SK-N-SH (cell line): ENCODE measurements at regions not wholly inside any gene's neighbourhood (a gene's known extent, or its start where the extent isn't known, plus 50 kb on each side); places are given as distances from the start of the nearest gene placed in this dataset.

Experiments
- CTCF ChIA-PET: fragments of 300-600, 350-600 bp; formaldehyde crosslinking; extraction: SDS; loops from one replicate; lab custom pipeline; 2021; lab: Yijun Ruan, JAX
- POLR2A ChIA-PET: fragments of 350-600 bp; sonication (Branson Sonifier 250); formaldehyde crosslinking; extraction: SDS; loops from one replicate; lab custom pipeline; 2020; ENCODE audit warnings: antibody characterized with exemption, inconsistent platforms; lab: Yijun Ruan, JAX
- DNase-seq: peaks from one replicate; pipeline ENCODE4 v3.0.0; 2012
- H2AFZ ChIP-seq: fragments of 200-600 bp; sonication (generic); 2 replicates; pipeline ENCODE4 v1.8.1; 2016; ENCODE audit warnings: antibody characterized with exemption, mild to moderate bottlenecking, low read depth
- H3F3A ChIP-seq: fragments of 200-600 bp; sonication (generic); replicated peaks from 2 replicates; pipeline ENCODE3; 2016; ENCODE audit warnings: antibody characterized with exemption, mild to moderate bottlenecking; ENCODE audit not compliant: insufficient read depth
- H3K27ac ChIP-seq, 2 experiments: fragments of 200-500 bp in 1 of 2; fragments of 200-600 bp in 1 of 2; sonication (Bioruptor generic) in 1 of 2; sonication (generic), shearing (Covaris generic) in 1 of 2; 2 replicates each; pipeline versions ENCODE4 v1.5.1 to v1.6.1; 2014 to 2016; ENCODE audit warnings: low read depth in 2 of 2, inconsistent platforms in 1 of 2, low read length in 1 of 2, mild to moderate bottlenecking in 1 of 2, mixed read lengths in 1 of 2
- H3K27me3 ChIP-seq: fragments of 200-600 bp; sonication (generic), shearing (Covaris generic); 2 replicates; pipeline ENCODE4 v1.6.1; 2016; ENCODE audit warnings: mixed run types; ENCODE audit not compliant: insufficient read depth
- H3K36me3 ChIP-seq, 2 experiments: fragments of 200-500 bp in 1 of 2; fragments of 200-600 bp in 1 of 2; sonication (Bioruptor generic) in 1 of 2; sonication (generic) in 1 of 2; replicated peaks in 1 of 2; 2 replicates each; pipeline versions ENCODE3 to v1.5.1; 2014 to 2016; ENCODE audit warnings: low read length in 1 of 2, mild to moderate bottlenecking in 1 of 2; ENCODE audit not compliant: insufficient read depth in 2 of 2, control insufficient read depth in 1 of 2
- H3K4me1 ChIP-seq, 2 experiments: fragments of 200-500 bp in 1 of 2; fragments of 200-600 bp in 1 of 2; sonication (Bioruptor generic) in 1 of 2; sonication (generic), shearing (Covaris generic) in 1 of 2; 2 replicates each; pipeline versions ENCODE4 v1.5.1 to v1.6.1; 2014 to 2016; ENCODE audit warnings: low read depth in 1 of 2, low read length in 1 of 2, mixed run types in 1 of 2; ENCODE audit not compliant: insufficient read depth in 2 of 2, control insufficient read depth in 1 of 2
- H3K4me2 ChIP-seq: fragments of 200-600 bp; sonication (generic), shearing (Covaris generic); 2 replicates; pipeline ENCODE4 v1.6.1; 2017; ENCODE audit warnings: mixed run types
- H3K4me3 ChIP-seq, 2 experiments: fragments of 200-500 bp in 1 of 2; fragments of 200-600 bp in 1 of 2; sonication (Bioruptor generic) in 1 of 2; sonication (generic), shearing (Covaris generic) in 1 of 2; 2 replicates each; pipeline versions ENCODE4 v1.5.1 to v1.8.1; 2014 to 2016; ENCODE audit warnings: low read depth in 2 of 2, inconsistent platforms in 1 of 2, low read length in 1 of 2, mild to moderate bottlenecking in 1 of 2, mixed read lengths in 1 of 2, moderate library complexity in 1 of 2
- H3K79me2 ChIP-seq: fragments of 200-600 bp; sonication (generic); 2 replicates; pipeline ENCODE4 v1.8.1; 2017; ENCODE audit warnings: mild to moderate bottlenecking; ENCODE audit not compliant: insufficient read depth
- H3K9ac ChIP-seq: fragments of 200-600 bp; sonication (generic); 2 replicates; pipeline ENCODE4 v1.6.1; 2017; ENCODE audit warnings: mixed run types
- H3K9me2 ChIP-seq: fragments of 200-600 bp; sonication (generic); 2 replicates; pipeline ENCODE4 v1.6.1; 2017; ENCODE audit warnings: mixed run types
- H3K9me3 ChIP-seq: fragments of 200-600 bp; sonication (generic); 2 replicates; pipeline ENCODE4 v1.6.1; 2017; ENCODE audit warnings: mixed run types, mild to moderate bottlenecking, moderate library complexity
- H4K20me1 ChIP-seq: fragments of 200-600 bp; sonication (generic); 2 replicates; pipeline ENCODE4 v1.6.1; 2017; ENCODE audit warnings: mild to moderate bottlenecking, mixed run types; ENCODE audit not compliant: insufficient read depth
- ELF1 ChIP-seq: IDR thresholded peaks from 2 replicates; pipeline ENCODE4 v1.4.0; 2012
- EP300 ChIP-seq, 2 experiments: IDR thresholded peaks; 2 replicates each; pipeline versions ENCODE4 v1.4.0 to v1.6.1; 2012; ENCODE audit warnings: borderline replicate concordance in 1 of 2, low read depth in 1 of 2, low read length in 1 of 2
- FOSL2 ChIP-seq: IDR thresholded peaks from 2 replicates; pipeline ENCODE4 v1.4.0; 2012; ENCODE audit warnings: low read depth, mild to moderate bottlenecking, moderate library complexity, borderline replicate concordance
- FOXJ3 ChIP-seq: sonication (generic); formaldehyde crosslinking; IDR thresholded peaks from 2 replicates; pipeline ENCODE4 v1.5.1; 2020; ENCODE audit warnings: mild to moderate bottlenecking, missing genetic modification reagents
- FOXM1 ChIP-seq: IDR thresholded peaks from 2 replicates; pipeline ENCODE4 v1.4.0; 2012; ENCODE audit warnings: low read depth, mild to moderate bottlenecking
- GATA2 ChIP-seq: sonication (generic); formaldehyde crosslinking; IDR thresholded peaks from 2 replicates; pipeline ENCODE4 v1.5.0; 2020; ENCODE audit warnings: mild to moderate bottlenecking, missing genetic modification reagents
- MXI1 ChIP-seq: IDR thresholded peaks from 2 replicates; pipeline ENCODE4 v1.6.1; 2012; ENCODE audit warnings: mild to moderate bottlenecking, low read depth, low read length, improper control_type of control experiment
- NFIC ChIP-seq: IDR thresholded peaks from 2 replicates; pipeline ENCODE4 v1.4.0; 2012; ENCODE audit warnings: borderline replicate concordance
- NRF1 ChIP-seq: IDR thresholded peaks from 2 replicates; pipeline ENCODE4 v1.6.1; 2012; ENCODE audit warnings: low read depth, mild to moderate bottlenecking, low read length
- TEAD4 ChIP-seq: IDR thresholded peaks from 2 replicates; pipeline ENCODE4 v1.4.0; 2012; ENCODE audit warnings: mild to moderate bottlenecking, borderline replicate concordance; ENCODE audit not compliant: insufficient read depth
- YY1 ChIP-seq: IDR thresholded peaks from 2 replicates; pipeline ENCODE4 v1.4.0; 2012; ENCODE audit warnings: low read depth, mild to moderate bottlenecking
- WGBS: methylation state at CpG from one replicate; pipeline ENCODE4 v1.1.6; 2017; ENCODE audit warnings: low lambda C conversion rate; 5-methylcytosine and 5-hydroxymethylcytosine counted together
- TF ChIP-seq, protein P1 (sequence below): fragments of 200-600 bp; sonication (generic); IDR thresholded peaks from 2 replicates; pipeline ENCODE4 v1.6.1; 2017; ENCODE audit warnings: antibody characterized with exemption, mild to moderate bottlenecking, moderate library complexity
- TF ChIP-seq, protein P2 (sequence below): fragments of 150-350 bp; IDR thresholded peaks from 2 replicates; pipeline ENCODE4 v1.6.1; 2017; ENCODE audit warnings: antibody characterized with exemption, low read length, low read depth, borderline replicate concordance
- TF ChIP-seq, protein P3 (sequence below): IDR thresholded peaks from 2 replicates; pipeline ENCODE4 v1.4.0; 2012; ENCODE audit warnings: low read depth
- TF ChIP-seq, protein P4 (sequence below): IDR thresholded peaks from 2 replicates; pipeline ENCODE4 v1.6.1; 2012; ENCODE audit warnings: mild to moderate bottlenecking, low read depth, low read length, moderate library complexity
- TF ChIP-seq, protein P5 (sequence below): IDR thresholded peaks from 2 replicates; pipeline ENCODE4 v1.4.0; 2012; ENCODE audit warnings: low read depth, borderline replicate concordance

DNA sequence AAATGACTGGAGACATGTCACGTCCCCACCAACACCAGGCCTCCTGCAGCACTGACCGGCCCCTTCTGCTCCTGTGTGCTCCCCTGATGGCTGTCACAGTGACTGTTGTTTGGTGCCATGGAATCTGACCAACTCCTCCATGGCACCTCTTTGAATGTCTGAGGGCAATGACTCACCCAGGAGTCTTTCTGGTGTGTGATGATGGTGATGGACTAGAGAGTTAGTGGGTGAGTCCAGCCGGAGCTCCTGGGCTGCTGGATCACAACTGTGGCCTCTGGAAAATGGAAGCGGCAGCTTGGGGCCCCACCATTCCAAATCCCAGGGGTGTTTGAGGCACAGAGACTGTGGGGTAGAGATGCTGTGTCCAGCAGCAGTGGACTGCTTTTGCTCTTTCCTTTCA lies 133.3 kb downstream of the TFAP2C start:
- Histone ChIP-seq H3K79me2 (no peaks in the 10 kb centered on the region), H4K20me1 (no peaks in the 10 kb centered on the region), H3K4me1 (no peaks in the 10 kb centered on the region), H3K9ac (no peak overlapping the region), H2AFZ (no peak overlapping the region), H3K36me3 (no peaks in the 10 kb centered on the region), H3K4me2 (no peak overlapping the region), H3F3A (no peaks in the 10 kb centered on the region), H3K27ac (no peak overlapping the region), H3K9me3 (no peaks in the 10 kb centered on the region), H3K27me3 (peaks cover 15% of the 10 kb centered on the region), H3K9me2 (no peaks in the 10 kb centered on the region), H3K4me3 (no peak overlapping the region)
- ChIA-PET POLR2A (no interaction called here), CTCF (no interaction called here)
- 26% methylated on average over 4 of the region's 4 CpGs for WGBS
- no peak for DNase-seq
- TF ChIP-seq, protein P1, sequence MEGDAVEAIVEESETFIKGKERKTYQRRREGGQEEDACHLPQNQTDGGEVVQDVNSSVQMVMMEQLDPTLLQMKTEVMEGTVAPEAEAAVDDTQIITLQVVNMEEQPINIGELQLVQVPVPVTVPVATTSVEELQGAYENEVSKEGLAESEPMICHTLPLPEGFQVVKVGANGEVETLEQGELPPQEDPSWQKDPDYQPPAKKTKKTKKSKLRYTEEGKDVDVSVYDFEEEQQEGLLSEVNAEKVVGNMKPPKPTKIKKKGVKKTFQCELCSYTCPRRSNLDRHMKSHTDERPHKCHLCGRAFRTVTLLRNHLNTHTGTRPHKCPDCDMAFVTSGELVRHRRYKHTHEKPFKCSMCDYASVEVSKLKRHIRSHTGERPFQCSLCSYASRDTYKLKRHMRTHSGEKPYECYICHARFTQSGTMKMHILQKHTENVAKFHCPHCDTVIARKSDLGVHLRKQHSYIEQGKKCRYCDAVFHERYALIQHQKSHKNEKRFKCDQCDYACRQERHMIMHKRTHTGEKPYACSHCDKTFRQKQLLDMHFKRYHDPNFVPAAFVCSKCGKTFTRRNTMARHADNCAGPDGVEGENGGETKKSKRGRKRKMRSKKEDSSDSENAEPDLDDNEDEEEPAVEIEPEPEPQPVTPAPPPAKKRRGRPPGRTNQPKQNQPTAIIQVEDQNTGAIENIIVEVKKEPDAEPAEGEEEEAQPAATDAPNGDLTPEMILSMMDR = no peak
- TF ChIP-seq FOSL2 = no peak
- TF ChIP-seq GATA2 = no peak
- no peak for TF ChIP-seq MXI1

DNA sequence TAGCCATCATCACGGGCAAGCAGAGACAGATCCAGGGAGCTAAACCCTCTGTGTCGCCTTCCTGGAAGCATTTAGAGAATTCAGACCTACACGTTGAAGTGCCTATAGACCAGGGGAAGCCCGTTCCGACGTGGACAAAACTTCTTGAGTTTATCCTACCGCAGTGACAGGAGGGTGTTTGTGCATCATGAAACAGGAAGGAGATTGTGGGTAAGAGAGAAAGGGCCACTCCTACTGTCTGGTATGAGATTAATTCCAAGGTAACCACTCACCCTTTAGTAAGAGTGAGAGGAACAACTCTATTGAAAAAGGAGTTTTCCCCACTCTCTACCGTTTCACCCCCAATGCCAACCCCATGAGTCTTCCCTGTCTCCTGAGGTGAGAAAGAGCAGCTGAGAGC lies 133.7 kb downstream of the TFAP2C start:
- Histone ChIP-seq H2AFZ (no peak overlapping the region), H3K9me3 (no peaks in the 10 kb centered on the region), H3K4me3 (no peak overlapping the region), H4K20me1 (no peaks in the 10 kb centered on the region), H3K4me1 (no peaks in the 10 kb centered on the region), H3F3A (no peaks in the 10 kb centered on the region), H3K36me3 (no peaks in the 10 kb centered on the region), H3K79me2 (no peaks in the 10 kb centered on the region), H3K4me2 (no peak overlapping the region), H3K9me2 (no peaks in the 10 kb centered on the region), H3K9ac (no peak overlapping the region), H3K27ac (no peak overlapping the region), H3K27me3 (peaks cover 15% of the 10 kb centered on the region)
- 26% methylated on average over 8 of the region's 8 CpGs for WGBS
- no peak for DNase-seq
- ChIA-PET POLR2A (no interaction called here), CTCF (no interaction called here)
- no peak for TF ChIP-seq GATA2
- TF ChIP-seq, protein P2, sequence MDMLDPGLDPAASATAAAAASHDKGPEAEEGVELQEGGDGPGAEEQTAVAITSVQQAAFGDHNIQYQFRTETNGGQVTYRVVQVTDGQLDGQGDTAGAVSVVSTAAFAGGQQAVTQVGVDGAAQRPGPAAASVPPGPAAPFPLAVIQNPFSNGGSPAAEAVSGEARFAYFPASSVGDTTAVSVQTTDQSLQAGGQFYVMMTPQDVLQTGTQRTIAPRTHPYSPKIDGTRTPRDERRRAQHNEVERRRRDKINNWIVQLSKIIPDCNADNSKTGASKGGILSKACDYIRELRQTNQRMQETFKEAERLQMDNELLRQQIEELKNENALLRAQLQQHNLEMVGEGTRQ = no peak
- TF ChIP-seq, protein P3, sequence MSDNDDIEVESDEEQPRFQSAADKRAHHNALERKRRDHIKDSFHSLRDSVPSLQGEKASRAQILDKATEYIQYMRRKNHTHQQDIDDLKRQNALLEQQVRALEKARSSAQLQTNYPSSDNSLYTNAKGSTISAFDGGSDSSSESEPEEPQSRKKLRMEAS = no peak
- TF ChIP-seq, protein P1 = no peak
- no peak for TF ChIP-seq TEAD4
- TF ChIP-seq NRF1 = no peak
- TF ChIP-seq FOXM1 = no peak
- no peak for TF ChIP-seq NFIC
- TF ChIP-seq, protein P4, sequence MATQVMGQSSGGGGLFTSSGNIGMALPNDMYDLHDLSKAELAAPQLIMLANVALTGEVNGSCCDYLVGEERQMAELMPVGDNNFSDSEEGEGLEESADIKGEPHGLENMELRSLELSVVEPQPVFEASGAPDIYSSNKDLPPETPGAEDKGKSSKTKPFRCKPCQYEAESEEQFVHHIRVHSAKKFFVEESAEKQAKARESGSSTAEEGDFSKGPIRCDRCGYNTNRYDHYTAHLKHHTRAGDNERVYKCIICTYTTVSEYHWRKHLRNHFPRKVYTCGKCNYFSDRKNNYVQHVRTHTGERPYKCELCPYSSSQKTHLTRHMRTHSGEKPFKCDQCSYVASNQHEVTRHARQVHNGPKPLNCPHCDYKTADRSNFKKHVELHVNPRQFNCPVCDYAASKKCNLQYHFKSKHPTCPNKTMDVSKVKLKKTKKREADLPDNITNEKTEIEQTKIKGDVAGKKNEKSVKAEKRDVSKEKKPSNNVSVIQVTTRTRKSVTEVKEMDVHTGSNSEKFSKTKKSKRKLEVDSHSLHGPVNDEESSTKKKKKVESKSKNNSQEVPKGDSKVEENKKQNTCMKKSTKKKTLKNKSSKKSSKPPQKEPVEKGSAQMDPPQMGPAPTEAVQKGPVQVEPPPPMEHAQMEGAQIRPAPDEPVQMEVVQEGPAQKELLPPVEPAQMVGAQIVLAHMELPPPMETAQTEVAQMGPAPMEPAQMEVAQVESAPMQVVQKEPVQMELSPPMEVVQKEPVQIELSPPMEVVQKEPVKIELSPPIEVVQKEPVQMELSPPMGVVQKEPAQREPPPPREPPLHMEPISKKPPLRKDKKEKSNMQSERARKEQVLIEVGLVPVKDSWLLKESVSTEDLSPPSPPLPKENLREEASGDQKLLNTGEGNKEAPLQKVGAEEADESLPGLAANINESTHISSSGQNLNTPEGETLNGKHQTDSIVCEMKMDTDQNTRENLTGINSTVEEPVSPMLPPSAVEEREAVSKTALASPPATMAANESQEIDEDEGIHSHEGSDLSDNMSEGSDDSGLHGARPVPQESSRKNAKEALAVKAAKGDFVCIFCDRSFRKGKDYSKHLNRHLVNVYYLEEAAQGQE = no peak
- TF ChIP-seq, protein P5, sequence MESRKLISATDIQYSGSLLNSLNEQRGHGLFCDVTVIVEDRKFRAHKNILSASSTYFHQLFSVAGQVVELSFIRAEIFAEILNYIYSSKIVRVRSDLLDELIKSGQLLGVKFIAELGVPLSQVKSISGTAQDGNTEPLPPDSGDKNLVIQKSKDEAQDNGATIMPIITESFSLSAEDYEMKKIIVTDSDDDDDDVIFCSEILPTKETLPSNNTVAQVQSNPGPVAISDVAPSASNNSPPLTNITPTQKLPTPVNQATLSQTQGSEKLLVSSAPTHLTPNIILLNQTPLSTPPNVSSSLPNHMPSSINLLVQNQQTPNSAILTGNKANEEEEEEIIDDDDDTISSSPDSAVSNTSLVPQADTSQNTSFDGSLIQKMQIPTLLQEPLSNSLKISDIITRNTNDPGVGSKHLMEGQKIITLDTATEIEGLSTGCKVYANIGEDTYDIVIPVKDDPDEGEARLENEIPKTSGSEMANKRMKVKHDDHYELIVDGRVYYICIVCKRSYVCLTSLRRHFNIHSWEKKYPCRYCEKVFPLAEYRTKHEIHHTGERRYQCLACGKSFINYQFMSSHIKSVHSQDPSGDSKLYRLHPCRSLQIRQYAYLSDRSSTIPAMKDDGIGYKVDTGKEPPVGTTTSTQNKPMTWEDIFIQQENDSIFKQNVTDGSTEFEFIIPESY = no peak
- TF ChIP-seq YY1 = no peak
- TF ChIP-seq ELF1 = no peak
- TF ChIP-seq FOXJ3 (CRISPR knock-in tag) = no peak
- TF ChIP-seq EP300 (IDR thresholded peaks at IDR 0.05; ENCODE audit: borderline replicate concordance in 1 of 2, low read depth in 1 of 2, low read length in 1 of 2) = no peak
